K562 (cell line): ENCODE measurements at regions not wholly inside any gene's neighbourhood (a gene's known extent, or its start where the extent isn't known, plus 50 kb on each side); places are given as distances from the start of the nearest gene placed in this dataset.

Source experiments
- ATAC-seq: fragments of 200-7000 bp; cut with Tn5 transposase; 3 replicates; pipeline ENCODE4 v1.9.1; 2020; ENCODE audit warnings: moderate library complexity
- BruUV-seq: library from RNA; stranded (reverse); fragments of 400-500 nt; replicated peaks from 2 replicates; lab custom pipeline; 2021; lab: Mats Ljungman, UMichigan
- CTCF ChIA-PET: fragments of 300-600 bp; formaldehyde crosslinking; extraction: SDS; loops from one replicate; lab custom pipeline; 2021; ENCODE audit warnings: low intra/inter-chr PET ratio; lab: Yijun Ruan, JAX
- POLR2A ChIA-PET: fragments of 300-600, 350-650 bp; sonication (Branson Sonifier 250); formaldehyde crosslinking; extraction: SDS; loops from one replicate; lab custom pipeline; 2021; ENCODE audit warnings: antibody characterized with exemption, inconsistent platforms; lab: Yijun Ruan, JAX
- DNase-seq, 4 experiments: peaks; one replicate each; pipeline versions ENCODE4 v3.0.0 to v3.0.0-alpha.2; 2011 to 2018; ENCODE audit warnings: low spot score in 3 of 4, mixed read lengths in 3 of 4; ENCODE audit errors: extremely low read depth in 1 of 4
- FAIRE-seq: peaks from 2 replicates; lab custom pipeline; 2011; peaks lifted over from hg19 to GRCh38; lab: Jason Lieb, UNC
- H2AFZ ChIP-seq: 2 replicates; pipeline ENCODE4 v1.6.0; 2011; ENCODE audit warnings: low read depth, low read length, control low read depth, inconsistent platforms
- H3K27ac ChIP-seq: fragments of 200-600 bp; 3 replicates; pipeline ENCODE4 v1.8.0; 2011; ENCODE audit warnings: low read depth, mild to moderate bottlenecking, control low read depth, inconsistent platforms, low read length, moderate library complexity, mixed read lengths; ENCODE audit errors: extremely low read depth
- H3K27me3 ChIP-seq, 2 experiments: fragments of 300-600 bp in 1 of 2; 2 replicates in 1 of 2; 3 replicates in 1 of 2; pipeline versions ENCODE4 v1.6.0 to v1.8.0; 2011; ENCODE audit warnings: inconsistent platforms in 2 of 2, low read length in 2 of 2, mild to moderate bottlenecking in 1 of 2, mixed read lengths in 1 of 2, moderate library complexity in 1 of 2; ENCODE audit not compliant: control insufficient read depth in 2 of 2, insufficient read depth in 2 of 2
- H3K36me3 ChIP-seq: fragments of 300-600 bp; 3 replicates; pipeline ENCODE4 v1.8.0; 2011; ENCODE audit warnings: mild to moderate bottlenecking, low read length, inconsistent platforms; ENCODE audit not compliant: control insufficient read depth, insufficient read depth
- H3K4me1 ChIP-seq, 2 experiments: fragments of 200-600 bp in 1 of 2; replicated peaks in 1 of 2; 2 replicates in 1 of 2; 3 replicates in 1 of 2; pipeline versions ENCODE4 v1.5.1 to v1.8.0; 2011; ENCODE audit warnings: inconsistent platforms in 2 of 2, low read length in 2 of 2, mild to moderate bottlenecking in 1 of 2, mixed read lengths in 1 of 2, moderate library complexity in 1 of 2; ENCODE audit not compliant: control insufficient read depth in 2 of 2, insufficient read depth in 2 of 2
- H3K4me2 ChIP-seq: 2 replicates; pipeline ENCODE4 v1.6.1; 2011; ENCODE audit warnings: low read length, control low read depth, inconsistent platforms, mixed read lengths; ENCODE audit not compliant: insufficient read depth
- H3K4me3 ChIP-seq: fragments of 200-600 bp; sonication (generic), shearing (Covaris generic); 2 replicates; pipeline ENCODE4 v1.5.1; 2016; ENCODE audit warnings: control low read depth, inconsistent platforms
- H3K79me2 ChIP-seq: fragments of 200-600 bp; 3 replicates; pipeline ENCODE4 v1.8.0; 2011; ENCODE audit warnings: low read length, inconsistent platforms; ENCODE audit not compliant: control insufficient read depth, insufficient read depth
- H3K9ac ChIP-seq, 2 experiments: 2 replicates each; pipeline versions ENCODE4 v1.6.0 to v1.6.1; 2011; ENCODE audit warnings: low read depth in 2 of 2, low read length in 2 of 2, control low read depth in 1 of 2, inconsistent platforms in 1 of 2, mild to moderate bottlenecking in 1 of 2, mixed read lengths in 1 of 2; ENCODE audit not compliant: insufficient read depth in 1 of 2
- H3K9me1 ChIP-seq: one replicate; pipeline ENCODE4 v1.6.0; 2011; ENCODE audit warnings: inconsistent platforms, mild to moderate bottlenecking, low read length, moderate library complexity; ENCODE audit not compliant: control insufficient read depth, insufficient read depth
- H3K9me3 ChIP-seq: replicated peaks from 2 replicates; pipeline ENCODE4 v1.5.1; 2011; ENCODE audit warnings: low read depth, low read length, inconsistent platforms; ENCODE audit not compliant: control insufficient read depth, insufficient read depth
- H4K20me1 ChIP-seq: replicated peaks from 2 replicates; pipeline ENCODE4 v1.6.1; 2011; ENCODE audit warnings: low read length, inconsistent platforms, mixed read lengths; ENCODE audit not compliant: control insufficient read depth, insufficient read depth
- ATF6 ChIP-seq: sonication (generic); formaldehyde crosslinking; IDR thresholded peaks from 2 replicates; pipeline ENCODE4 v1.4.0; 2020; ENCODE audit warnings: mild to moderate bottlenecking, missing genetic modification reagents
- FOXA3 ChIP-seq, 2 experiments: fragments of 450-650 bp in 1 of 2; sonication (generic) in 1 of 2; formaldehyde crosslinking; IDR thresholded peaks in 1 of 2; conservative IDR thresholded peaks in 1 of 2; 2 replicates each; pipeline versions ENCODE4 v1.4.0 to v1.8.0; 2020 to 2022; ENCODE audit warnings: mild to moderate bottlenecking in 2 of 2, missing genetic modification reagents in 1 of 2
- MCM5 ChIP-seq: fragments of 450-650 bp; IDR thresholded peaks from 2 replicates; pipeline ENCODE4 v1.6.1; 2016; ENCODE audit warnings: low read depth
- NEUROD1 ChIP-seq: fragments of 150-350 bp; IDR thresholded peaks from 2 replicates; pipeline ENCODE4 v1.6.1; 2014; ENCODE audit warnings: borderline replicate concordance, low read length, low read depth; ENCODE audit not compliant: partially characterized antibody
- SLC30A9 ChIP-seq: fragments of 250-450 bp; sonication (Bioruptor Pico); IDR thresholded peaks from 2 replicates; pipeline ENCODE4 v1.8.0; 2022; ENCODE audit warnings: mild to moderate bottlenecking, moderate library complexity
- STAG1 ChIP-seq: sonication (generic); formaldehyde crosslinking; IDR thresholded peaks from 2 replicates; pipeline ENCODE4 v1.5.0; 2020; ENCODE audit warnings: missing genetic modification reagents, borderline replicate concordance
- TBL1XR1 ChIP-seq, 2 experiments: IDR thresholded peaks; 2 replicates each; pipeline ENCODE4 v1.6.1; 2012; ENCODE audit warnings: improper control_type of control experiment in 2 of 2, low read length in 2 of 2, mild to moderate bottlenecking in 1 of 2
- ZBTB33 ChIP-seq: sonication (generic); formaldehyde crosslinking; IDR thresholded peaks from 2 replicates; pipeline ENCODE4 v1.8.1; 2023; ENCODE audit warnings: mild to moderate bottlenecking, missing genetic modification reagents
- ZNF586 ChIP-seq: fragments of 450-650 bp; formaldehyde crosslinking; conservative IDR thresholded peaks from 2 replicates; pipeline ENCODE4 v1.4.0; 2020; ENCODE audit warnings: mild to moderate bottlenecking, moderate library complexity
- ZNF785 ChIP-seq: fragments of 250-450 bp; sonication (Bioruptor Pico); IDR thresholded peaks from 2 replicates; pipeline ENCODE4 v1.4.0; 2020; ENCODE audit warnings: mild to moderate bottlenecking
- WGBS: fragments of 100-300 bp; shearing (Covaris generic); methylation state at CpG from one replicate; pipeline ENCODE4 v1.1.6; 2016; ENCODE audit warnings: low coverage, mixed read lengths; ENCODE audit not compliant: insufficient coverage; ENCODE audit errors: missing lambda C conversion rate; 5-methylcytosine and 5-hydroxymethylcytosine counted together
- in situ Hi-C: fragments of 300-500 bp; cut with MboI; formaldehyde crosslinking; loops from 4 replicates; pipeline ENCODE4 v1.15.0; 2018; ENCODE audit warnings: inconsistent platforms, mixed read lengths
- intact Hi-C: fragments of 100-400 bp; cut with micrococcal nuclease; formaldehyde crosslinking; loops from 2 replicates; pipeline ENCODE4 v1.14.2; 2022

- CTCF ChIA-PET, result no interaction called here
- H3K4me2 ChIP-seq, result no peak overlapping the region
- TF ChIP-seq STAG1 (CRISPR knock-in tag), result no peak
- no peak for TF ChIP-seq ZNF785 (CRISPR knock-in tag)
- no peak for TF ChIP-seq SLC30A9 (CRISPR knock-in tag)
- no peak for TF ChIP-seq ZBTB33 (CRISPR knock-in tag)
- TF ChIP-seq TBL1XR1 (IDR thresholded peaks at IDR 0.05; ENCODE audit: low read length in 2 of 2), result no peak
- TF ChIP-seq NEUROD1, result no peak
- TF ChIP-seq MCM5, result no peak
- no peak for TF ChIP-seq ATF6 (CRISPR knock-in tag)
- no peak for TF ChIP-seq FOXA3 (CRISPR knock-in tag; conservative IDR thresholded peaks at IDR 0.05 in 1 of 2, IDR thresholded peaks at IDR 0.05 in 1 of 2)
- no peak for TF ChIP-seq ZNF586 (CRISPR knock-in tag)
- TF ChIP-seq, all 486 proteins: peak for 0
- in situ Hi-C loops (no loop called here), intact Hi-C loops (no loop called here)
- Histone ChIP-seq H3K79me2 (no peaks in the 10 kb centered on the region), H4K20me1 (no peaks in the 10 kb centered on the region), H3K9me3 (no peaks in the 10 kb centered on the region), H3K9me1 (no peaks in the 10 kb centered on the region), H2AFZ (no peak overlapping the region), H3K36me3 (no peaks in the 10 kb centered on the region), H3K4me3 (no peak overlapping the region), H3K9ac (no peak overlapping the region), H3K27ac (no peak overlapping the region), H3K4me1 (no peaks in the 10 kb centered on the region), H3K27me3 (peaks cover 0 to 10% of the 10 kb centered on the region in 2 experiments; a peak in 1 of 5 replicates)
- ATAC-seq (no peak), DNase-seq (no peak), FAIRE-seq (no peak)
- POLR2A ChIA-PET, result no interaction called here
- 11% methylated on average over 13 of the region's 14 CpGs for WGBS
- no TSS peak for BruUV-seq
Observed at GRCh38 chr22:48923165-48923865, 904.4 kb downstream of the BRD1 start.
